ENCODE measurements at regions not wholly inside any gene's neighbourhood (a gene's known extent, or its start where the extent isn't known, plus 50 kb on each side); places are given as distances from the start of the nearest gene placed in this dataset.
"Not testable (repeated sequence)": the region's sequence is repeated elsewhere in the genome, so short reads cannot be mapped to it uniquely, and the experiment has no call there.

DNA sequence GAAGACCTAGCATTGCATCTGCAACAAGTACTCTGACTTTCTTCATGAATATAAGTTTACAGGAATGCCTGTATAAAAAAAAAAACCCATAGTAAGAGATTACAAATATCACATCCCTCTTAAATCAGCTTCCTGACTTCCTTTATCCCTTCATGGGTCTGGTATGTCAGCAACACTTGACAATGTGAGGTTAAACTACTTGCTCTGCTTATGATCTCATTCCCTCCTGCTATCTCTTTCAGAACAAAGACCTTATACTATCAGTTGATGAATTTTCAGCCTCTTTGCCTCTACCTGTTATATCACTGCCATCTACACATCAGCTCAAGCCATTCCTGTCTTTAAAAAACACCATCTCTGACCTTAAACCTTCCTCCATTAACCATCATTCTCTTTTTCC lies 130.9 kb upstream of the SAMSN1 start:
- no peak for DNase-seq

DNA sequence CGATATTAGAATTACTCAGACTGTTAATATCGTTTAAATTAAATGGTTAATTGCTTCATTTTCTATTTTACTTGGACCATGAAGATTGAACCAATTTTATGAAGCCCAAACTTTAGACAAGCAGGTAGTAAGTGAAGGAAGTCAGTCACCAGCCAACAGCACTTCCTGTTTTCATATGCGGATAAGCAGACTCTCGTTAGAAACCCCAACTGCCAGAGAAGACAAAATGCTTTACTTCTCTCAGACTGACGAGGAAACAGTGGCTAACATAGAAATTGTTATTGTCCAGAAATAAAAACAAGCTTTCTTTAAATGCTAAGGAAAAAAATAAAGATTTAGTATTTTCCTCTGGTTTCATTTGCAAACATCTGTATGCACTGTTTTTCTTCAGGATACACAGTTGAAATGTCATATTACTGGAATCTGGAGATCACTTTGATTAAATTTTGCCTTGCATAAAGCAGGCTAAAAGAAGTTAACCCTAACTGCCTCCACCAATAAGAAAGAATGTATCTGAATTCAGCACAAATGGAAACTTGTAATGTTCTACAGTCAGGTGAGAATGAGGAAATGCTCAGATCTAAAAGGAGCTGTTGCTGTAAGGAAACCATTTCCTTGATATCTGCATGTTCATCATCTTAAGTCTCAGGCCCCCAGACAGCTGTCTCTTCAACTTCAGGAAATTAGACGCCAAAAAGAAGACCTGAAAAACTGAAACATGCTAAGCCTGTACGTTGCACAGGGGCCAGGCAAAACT lies 129.8 kb upstream of the SAMSN1 start:
- no peak for DNase-seq

DNA sequence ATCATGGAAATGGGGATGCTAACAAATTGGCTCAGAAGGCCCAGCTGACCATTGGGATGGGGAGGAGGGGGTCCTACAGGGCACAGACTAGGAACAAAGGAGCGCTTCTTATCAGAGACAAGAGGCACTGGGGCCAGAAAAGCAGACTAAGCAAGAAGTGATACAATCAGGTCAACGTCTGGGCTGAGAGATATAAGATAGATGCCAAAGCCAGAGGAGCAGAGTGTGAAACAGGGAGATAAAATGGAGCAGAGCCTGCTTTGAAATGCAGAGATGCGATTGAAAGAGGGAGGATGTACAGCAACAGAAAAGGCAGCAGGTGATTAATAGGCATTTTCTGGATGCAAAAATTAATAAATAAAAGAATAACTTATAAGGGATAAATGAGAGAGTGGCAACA lies 127.5 kb upstream of the SAMSN1 start:
- no peak for DNase-seq

DNA sequence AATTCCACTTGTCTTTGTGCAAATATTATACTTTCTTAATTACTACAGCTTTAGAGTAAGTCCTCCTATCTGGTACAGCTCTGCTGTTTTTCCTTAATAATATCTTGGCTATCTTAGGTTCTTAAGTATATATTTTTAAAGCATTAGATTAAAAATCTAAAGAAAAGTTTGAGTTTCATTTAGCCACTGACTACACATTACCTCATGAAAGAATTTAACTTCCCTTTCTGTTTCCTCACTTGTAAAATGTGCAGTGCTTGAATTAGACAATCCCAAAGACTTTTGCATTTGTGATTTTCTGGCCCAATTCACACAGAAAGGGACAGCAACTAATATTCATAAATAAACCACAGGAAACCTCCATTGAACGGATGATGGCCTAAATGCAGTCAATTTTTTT lies 126.4 kb upstream of the SAMSN1 start:
- no peak for DNase-seq

DNA sequence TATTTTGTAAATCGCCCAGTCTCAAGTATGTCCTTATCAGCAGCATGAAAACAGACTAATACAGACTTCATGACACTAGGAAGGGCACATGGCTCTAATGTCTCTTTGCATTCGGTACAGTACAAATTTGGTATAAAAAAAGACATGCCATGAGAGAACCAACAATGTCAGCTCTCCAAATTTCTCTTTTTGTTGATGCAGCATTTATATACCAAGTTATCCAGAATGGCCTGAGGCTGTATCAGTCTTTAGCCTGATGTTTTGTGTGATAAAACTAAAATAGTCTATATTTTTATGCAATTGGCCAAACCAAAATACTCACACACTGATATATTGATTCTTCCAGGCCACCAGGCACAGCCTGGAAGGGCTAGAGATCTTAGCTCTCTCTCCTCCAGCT lies 124.3 kb upstream of the SAMSN1 start:
- no peak for DNase-seq

DNA sequence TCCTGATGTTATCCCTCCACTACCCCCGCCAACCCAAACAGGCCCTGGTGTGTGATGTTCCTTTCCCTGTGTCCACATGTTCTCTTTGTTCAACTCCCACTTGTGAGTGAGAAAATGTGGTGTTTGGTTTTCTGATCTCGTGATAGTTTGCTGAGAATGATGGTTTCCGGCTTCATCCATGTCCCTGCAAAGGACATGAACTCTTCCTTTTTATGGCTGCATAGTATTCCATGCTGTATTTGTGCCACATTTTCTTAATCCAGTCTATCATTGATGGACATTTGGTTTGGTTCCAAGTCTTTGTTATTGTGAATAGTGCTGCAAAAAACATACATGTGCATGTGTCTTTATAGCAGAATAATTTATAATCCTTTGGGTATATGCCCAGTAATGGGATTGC lies 123.0 kb upstream of the SAMSN1 start:
- DNase-seq: not testable (repeated sequence)

DNA sequence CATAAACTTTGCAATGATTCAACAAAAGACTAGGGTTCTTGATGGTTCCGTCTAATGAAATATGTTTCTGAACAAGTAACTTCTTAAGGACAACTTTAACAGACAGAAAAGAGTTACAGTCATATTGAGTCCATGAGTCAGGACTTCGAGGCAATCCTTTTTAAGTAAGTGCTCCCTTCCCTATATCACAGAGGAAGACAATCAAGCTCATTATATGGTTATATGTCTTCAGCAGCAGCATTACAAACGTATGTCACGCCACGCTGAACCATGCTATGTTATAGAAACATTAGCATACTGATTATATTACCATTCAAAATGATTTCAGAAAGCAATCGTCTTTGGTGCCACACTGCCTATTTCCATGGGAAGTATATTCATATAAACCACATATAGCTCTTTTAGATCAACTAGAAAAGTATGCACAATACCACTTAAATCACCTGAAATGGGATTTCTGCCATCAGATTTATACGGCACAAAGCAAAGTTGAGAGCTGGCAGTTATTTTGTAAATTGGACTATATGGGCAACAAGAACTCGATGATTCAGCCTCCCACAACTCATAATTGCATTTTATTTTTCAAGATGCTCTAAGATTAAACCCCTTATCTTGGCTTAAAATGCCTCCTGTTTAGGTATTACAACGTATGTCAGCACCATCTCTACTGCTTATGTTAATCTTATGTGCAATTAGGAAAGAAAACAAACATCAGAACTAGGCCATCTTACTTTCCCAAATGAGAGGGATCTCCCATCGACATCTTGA lies 111.3 kb upstream of the SAMSN1 start:
- no peak for DNase-seq

DNA sequence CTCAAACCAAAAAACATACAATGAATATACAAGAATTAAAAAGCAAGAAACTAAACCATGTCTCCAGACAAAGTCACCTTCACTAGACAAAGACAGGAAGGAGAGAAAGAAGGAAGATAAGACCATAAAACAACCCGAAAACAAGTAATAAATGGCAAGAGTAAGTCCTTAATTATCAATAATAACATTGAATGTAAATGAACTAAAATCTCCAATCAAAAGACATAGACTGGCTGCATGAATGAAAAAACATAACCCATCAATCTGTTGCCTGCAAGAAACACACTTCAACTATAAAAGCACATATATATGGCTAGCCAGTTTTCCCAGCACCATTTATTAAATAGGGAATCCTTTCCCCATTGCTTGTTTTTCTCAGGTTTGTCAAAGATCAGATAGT lies 100.8 kb upstream of the SAMSN1 start:
- DNase-seq: no peak

DNA sequence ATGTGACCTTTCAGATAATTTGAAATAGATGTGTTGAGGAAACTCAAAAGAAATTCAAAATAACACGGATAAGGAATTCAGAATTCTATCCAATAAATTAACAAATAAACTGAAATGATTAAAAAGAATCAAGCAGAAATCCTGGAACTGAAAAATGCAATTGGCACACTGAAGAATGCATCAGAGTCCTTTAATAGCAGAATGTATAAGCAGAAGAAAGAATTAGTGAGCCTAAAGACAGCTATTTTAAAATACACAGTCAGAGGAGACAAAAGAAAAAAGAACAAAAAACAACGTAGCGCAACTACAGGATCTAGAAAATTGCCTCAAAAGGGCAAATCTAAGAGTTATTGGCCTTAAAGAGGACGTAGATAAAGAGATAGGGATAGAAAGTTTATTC lies 99.6 kb upstream of the SAMSN1 start:
- DNase-seq: no peak

DNA sequence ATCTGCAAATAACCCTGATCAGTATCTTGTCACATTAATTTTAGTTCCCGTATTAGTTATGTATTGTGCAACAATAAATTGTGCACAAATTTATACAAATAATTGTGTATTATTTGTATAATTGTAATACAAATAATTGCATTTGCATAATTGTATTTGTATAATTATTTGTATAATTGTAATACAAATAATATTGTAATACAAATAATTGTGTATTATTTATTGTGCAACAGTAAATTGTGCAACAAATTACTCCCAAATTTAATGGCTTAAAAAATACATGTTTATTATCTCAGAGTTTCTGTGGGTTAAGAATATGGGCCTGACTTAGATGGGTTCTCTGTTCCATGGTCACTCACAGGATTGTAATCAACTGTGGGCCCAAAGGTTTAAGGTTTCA lies 86.2 kb upstream of the SAMSN1 start:
- no peak for DNase-seq

DNA sequence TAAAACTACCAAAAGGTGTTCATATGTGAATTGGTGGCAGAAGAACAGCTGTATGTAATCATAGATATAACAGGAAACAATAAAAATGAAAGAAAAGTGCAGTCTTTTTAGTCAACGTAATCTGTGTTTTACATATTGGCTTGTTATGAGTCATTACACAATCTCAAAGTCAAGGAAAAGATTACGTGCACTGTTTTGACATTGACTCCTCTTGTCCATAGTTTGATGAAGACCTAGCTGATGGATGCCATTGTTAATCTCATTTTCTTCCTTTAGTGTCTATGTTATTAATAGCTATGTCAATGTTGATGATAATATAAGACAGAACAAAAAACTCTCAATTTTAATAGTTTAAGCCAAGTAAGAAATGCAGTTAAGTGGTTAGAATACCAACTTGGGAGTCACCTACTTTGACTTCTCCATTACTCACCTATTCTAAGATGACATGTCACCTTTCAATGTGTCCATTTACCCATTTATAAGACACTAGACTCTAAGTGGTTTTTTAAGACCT lies 84.5 kb upstream of the SAMSN1 start:
- no peak for DNase-seq

DNA sequence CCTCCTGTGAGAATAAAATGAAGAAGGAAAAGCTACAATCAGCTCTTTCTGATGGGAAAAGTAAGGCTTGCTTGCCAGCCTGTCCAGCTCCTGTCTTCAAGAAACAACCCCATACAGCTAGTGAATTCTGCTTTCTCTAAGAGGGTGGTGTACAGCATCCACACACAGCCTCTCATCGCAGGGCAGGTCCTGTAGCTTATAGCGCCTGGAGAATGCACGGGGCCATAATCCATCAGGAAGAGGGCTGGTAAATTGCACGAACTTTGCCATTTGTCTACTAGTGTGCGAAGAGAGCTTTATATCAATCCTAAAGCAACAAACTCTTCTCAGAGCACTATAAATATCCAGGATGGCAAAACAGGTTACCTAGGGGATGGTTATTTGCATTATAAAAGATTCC lies 83.3 kb upstream of the SAMSN1 start:
- DNase-seq: no peak

DNA sequence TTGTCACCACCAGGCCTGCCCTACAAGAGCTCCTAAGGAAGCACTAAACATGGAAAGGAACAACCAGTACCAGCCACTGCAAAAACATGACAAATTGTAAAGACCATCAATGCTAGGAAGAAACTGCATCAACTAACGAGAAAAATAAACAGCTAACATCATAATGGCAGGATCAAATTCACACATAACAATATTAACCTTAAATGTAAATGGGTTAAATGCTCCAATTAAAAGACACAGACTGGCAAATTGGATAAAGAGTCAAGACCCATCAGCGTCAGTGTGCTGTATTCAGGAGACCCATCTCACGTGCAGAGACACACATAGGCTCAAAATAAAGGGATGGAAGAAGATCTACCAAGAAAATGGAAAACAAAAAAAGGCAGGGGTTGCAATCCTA lies 77.0 kb upstream of the SAMSN1 start:
- DNase-seq: not testable (repeated sequence)

DNA sequence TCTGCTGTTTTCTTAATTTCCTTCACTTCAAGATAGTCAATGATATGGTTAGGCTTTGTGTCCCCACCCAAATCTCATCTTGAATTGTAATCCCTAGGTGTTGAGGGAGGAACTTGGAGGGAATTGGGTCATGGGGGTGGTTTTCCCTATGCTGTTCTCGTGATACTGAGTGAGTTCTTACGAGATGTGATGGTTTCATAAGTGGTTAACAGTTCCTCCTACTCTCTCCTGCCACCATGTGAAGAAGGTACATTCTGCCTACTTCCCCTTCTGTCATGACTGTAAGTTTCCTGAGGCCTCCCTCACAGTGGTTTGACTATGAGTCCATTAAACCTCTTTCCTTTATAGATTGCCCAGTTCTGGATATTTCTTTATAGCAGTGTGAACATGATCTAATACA lies 74.0 kb upstream of the SAMSN1 start:
- no peak for DNase-seq

DNA sequence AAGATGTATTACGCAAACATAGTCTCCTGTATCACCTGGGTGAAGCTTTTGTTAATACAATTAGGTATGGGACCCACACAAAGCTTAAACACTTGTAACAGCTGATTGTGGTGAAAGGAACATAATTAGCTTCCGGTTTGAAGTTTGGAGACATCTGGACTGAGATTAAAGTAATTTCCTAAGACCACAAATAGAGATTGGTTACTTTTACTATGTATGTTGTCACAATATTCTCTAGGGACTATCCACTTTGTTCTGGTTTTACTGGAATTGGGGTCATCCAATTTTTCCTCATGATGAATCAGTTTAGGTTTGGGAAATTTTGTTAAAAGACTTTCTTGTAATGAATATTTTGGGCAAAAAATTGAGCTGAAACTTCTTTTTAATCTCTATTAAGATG lies 71.8 kb upstream of the SAMSN1 start:
- no peak for DNase-seq

DNA sequence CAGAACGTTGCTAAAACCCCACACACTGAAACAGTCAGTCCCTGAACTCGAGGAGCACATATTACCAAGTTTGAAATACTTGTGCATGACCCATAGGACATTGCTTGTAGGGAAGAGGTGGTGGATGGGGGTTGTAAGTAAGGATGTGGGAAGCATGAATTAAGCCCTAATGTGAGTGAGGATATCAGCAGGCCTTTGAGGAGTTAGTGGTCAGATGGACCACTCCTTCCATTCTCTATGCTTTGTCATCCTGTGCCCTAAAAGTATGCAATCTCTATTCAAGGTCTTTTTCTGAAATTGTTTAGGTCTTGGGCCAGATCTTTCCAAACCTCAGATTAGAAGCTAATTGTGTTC lies 70.9 kb upstream of the SAMSN1 start:
- DNase-seq: no peak

DNA sequence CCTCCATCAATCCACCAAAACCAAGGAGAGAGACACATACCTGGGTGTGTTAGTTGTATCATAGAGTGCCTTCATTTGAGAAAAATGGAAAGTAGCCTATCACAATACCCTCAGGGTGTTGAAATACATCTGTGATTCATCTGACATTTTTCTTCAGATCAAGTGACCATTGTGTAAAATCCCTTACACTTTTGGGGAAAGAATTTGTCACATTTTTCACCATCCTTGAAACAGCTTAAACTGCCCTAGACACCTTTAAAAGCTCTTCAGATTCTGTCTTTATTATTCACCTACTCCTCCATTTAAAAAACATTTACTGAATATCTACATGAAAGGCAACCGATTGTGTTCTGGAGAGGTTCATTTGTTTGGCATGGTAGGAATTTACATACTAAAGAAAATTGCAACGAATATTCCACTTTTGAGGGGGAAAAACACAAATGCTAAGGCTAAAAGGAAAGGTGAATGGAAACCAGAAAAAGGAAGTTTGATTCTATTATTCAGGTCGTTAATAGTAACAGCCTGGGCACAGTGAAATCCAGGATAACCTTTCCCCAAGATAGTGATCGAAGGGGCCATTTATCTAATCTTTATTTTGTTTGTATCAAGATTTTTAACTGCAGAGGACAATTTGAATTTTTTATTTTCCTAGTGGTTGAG lies 70.4 kb upstream of the SAMSN1 start:
- DNase-seq: no peak

DNA sequence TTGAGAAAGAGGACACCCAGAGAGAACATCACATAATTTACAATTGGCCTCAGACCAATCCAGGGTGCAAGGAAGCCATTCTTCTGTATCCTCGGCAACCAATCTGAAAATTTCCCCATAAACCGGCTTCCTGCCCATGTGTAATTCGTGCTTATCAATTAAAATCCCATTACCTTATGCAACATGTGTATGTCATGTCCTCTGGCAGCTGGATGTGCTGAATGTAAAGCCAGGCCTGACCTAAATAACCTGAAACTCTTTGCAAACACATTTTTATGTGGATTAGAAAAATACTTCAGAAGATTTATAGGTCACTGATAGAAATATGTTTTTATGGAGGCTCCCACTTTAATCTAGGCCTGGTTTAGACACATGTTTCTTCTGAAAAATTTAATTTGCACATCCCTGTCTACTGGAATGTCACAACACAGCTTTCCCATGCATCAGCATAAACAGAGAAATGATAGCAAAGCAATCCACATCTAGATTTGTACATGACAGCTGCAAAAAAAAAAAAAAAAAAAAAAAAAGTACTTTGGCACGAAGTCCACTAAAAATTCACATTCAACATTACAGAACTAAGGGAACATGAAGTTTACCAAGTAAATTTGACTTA lies 69.4 kb upstream of the SAMSN1 start:
- no peak for DNase-seq

DNA sequence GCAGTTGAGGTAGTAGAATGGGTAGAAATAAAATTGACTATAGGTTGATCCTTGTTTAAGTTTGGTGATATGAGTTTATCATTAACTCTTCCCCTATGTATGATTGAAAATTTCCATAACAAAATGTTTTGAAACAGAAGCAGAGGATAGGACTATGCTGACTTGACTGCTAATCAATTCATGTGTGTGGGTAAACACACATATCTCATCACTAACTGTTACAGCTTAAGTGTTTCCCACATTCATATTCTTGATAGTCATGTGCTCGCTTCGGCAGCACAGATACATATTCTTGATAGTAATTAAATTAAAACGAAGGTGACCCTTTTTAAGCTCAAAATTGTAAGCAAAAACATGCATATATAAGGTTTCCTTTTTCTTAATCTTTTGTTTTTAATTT lies 68.2 kb upstream of the SAMSN1 start:
- DNase-seq: no peak

DNA sequence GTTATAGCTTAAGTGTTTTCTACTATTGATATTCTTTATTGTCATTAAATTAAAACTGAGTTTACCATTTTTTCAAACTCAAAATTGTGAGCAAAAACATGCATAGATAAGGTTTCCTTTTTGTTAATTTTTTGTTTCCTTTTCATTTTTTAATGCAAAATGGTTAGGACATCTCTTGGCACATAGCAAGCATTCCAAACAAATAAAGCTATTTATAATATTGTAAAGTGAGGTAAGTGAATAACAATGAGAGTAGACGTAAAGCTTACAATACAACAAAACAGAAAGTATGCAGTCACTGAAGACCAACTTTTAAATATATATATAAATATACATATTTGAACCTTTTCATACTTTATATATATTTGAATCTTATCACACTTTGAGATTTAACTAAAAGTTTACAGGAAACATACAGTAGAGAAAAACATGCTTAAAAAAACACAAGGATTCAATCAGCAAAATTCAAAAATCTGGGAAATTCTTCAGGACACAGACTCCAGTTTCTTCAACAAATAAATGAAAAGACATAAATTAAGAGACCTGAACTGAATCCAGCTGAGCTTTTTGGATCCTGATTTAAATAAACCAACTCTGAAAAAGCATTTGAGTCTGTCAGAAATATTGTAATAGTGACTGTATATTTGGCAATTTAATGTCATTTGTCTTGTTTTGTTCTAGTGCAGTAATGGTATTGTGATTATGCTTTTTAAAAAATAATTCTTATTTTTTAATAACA lies 67.5 kb upstream of the SAMSN1 start:
- no peak for DNase-seq

DNA sequence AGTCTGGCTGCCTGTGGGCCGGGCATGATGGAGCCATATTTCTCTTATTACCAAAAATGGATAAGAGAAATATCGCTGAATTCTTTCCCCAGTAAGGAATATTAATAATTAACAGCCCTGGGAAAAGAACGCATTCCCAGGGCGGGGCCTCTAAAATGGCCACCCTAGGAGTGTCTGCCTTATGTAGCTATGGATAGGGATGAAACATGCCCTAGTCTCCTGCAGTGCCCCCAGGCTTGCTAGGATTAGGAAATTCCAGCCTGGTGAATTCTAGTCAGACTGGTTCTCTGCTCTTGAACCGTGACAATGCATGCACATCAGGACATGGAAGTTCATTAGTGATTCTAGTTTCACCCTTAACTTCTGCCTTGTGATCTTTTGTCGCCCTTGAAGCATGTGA lies 64.0 kb upstream of the SAMSN1 start:
- not testable (repeated sequence) for DNase-seq

DNA sequence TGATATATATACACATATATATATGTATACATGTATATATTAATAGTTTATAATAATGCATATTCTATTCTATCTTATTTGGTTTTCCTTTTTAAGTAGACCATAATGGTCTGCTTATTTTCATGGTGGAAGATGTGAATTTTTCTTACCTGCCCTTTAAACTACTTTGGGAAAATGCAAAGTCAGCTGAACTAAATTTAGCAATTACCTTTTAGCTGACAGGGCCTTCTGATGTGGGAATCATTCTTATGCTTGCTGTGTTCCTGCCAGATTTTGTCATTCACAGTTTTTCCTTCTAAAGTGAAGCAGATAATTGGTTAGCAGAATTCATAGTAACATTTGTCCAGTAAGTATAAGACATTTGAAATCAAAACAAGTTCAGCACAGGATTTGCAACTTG lies 63.2 kb upstream of the SAMSN1 start:
- no peak for DNase-seq

DNA sequence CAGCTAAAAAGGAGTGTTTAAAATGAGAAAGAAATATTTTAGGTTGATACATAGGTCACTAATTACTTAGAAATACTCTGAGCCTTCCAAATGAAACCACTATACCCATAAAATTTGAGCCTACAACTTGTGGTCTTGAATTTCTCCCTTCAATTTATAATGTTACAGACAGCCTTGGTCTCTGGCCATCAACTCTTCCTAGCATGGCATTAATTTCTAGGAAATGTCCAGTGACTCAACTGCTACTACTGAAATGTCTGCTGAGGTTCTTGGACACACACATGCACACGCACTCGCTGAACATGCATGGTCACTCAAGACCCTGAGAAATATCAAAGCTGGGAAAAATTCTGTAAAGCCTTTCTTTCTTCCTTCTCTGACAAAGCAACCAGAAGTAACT lies 61.1 kb upstream of the SAMSN1 start:
- DNase-seq: no peak

Data from NCI-H774 (cell line).